HG03135 (cell line): ENCODE measurements at regions not wholly inside any gene's neighbourhood (a gene's known extent, or its start where the extent isn't known, plus 50 kb on each side); places are given as distances from the start of the nearest gene placed in this dataset.

Experiments
- ATAC-seq: cut with Tn5 transposase; IDR thresholded peaks from one replicate; pipeline ENCODE4 v1.9.1; 2021; ENCODE audit warnings: mild to moderate bottlenecking, moderate library complexity; ENCODE audit not compliant: unreplicated experiment

GRCh38 chr13:50299546-50300249 lies 284.5 kb downstream of the KCNRG start:
- no peak for ATAC-seq

- no peak for ATAC-seq
These were observed 288.9 kb downstream of the KCNRG start for GRCh38 chr13:50303963-50304721.

- ATAC-seq: no peak
These were observed 290.9 kb downstream of the KCNRG start for GRCh38 chr13:50306156-50306555.

- ATAC-seq: no peak
These were observed 294.1 kb downstream of the KCNRG start for GRCh38 chr13:50309318-50309717.

- ATAC-seq: no peak
These were observed 294.8 kb downstream of the KCNRG start for GRCh38 chr13:50309882-50310594.

DNA sequence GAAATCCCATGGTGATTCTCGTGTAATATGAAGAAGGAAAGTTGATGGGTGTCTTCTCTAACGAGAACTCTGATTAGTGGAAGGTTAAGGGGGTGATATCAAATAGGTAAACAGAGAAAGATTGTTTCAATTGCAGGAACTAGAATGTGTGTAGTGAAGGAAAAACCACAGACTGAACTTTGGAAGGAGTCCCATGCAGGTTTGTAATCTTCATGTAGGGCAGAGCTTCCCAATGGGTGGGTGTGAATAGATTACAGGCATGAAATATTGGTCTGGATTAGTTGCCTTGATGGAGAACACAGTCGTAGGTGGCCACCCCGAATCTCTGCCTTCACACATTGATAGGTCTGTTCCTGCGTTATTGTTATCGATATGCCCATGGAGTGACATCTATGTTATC lies 295.5 kb downstream of the KCNRG start:
- no peak for ATAC-seq

GRCh38 chr13:50318887-50319286 lies 303.6 kb downstream of the KCNRG start:
- ATAC-seq: no peak

GRCh38 chr13:50319635-50320255 lies 304.5 kb downstream of the KCNRG start:
- ATAC-seq: no peak

DNA sequence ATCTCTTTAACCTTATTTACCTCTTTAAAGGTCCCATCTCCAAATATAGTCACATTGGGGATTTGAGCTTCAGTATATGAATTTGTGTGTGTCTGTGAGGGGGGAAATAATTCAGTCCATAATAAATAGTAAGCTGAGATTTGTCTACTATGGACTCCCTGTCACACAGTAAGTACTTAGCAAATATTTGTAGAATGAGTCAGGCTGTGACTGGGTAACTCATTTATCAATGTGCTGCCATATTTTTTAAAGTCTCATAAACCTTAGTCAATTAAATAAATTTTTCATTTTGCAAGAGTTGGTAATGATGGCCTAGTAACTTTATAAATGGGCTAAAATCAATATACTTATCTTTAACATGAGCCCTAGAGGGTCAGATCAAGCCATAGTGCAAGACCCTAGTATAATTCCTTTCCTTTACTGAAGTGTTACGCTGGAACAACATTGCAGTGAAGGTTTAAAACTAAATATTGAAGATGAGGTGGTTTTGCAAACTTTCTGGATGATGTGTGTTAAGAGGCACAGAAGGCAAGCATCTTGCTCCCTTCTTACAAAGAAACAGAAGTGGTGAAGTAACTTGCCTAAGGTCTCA lies 305.1 kb downstream of the KCNRG start:
- ATAC-seq: no peak

DNA sequence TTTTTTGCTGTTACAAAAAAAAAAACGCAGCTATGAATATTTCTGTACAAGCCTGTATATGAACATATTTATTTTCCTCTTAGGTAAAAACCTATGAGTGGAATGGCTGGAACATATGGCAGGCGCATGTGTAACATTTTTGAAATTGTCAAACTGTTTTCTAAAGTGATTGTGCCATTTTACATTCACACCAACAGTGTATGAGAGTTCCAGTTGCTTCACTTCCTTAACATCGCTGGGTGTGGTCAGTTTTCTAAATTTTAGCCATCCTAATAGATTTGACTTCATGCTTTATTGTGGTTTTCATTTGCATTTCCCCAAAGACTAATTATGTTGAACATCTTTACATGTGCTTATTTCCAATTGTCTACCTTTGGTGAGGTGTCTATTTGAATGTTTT lies 306.8 kb downstream of the KCNRG start:
- ATAC-seq: no peak

DNA sequence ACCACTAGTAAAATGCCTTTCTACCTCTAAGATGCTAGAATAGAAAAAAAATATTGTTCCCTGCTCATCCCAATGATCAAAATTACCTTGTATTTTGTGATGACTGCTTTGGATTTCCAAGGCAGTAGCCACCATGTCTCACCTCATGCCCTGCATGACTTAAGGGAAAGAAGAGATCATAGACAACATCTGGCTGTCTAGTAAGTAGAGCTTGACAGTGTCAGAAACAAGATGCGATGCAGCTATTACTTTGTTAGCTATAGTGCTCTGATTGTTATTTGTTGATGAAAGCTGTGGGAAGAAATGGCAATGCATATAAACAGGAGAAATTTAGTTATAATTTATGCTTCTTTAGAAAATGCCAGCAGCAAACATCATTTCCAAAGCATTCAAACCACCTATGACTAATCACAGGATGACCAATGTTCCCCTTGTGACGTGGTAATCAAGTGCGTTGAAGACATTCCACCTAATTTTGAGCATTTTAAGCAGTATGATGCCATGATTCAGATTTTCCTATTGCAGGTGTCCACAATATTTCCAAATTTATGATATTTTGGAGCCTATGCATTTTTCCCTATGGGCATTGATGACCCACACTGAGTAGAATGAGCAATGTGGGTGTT lies 308.3 kb downstream of the KCNRG start:
- no peak for ATAC-seq

- ATAC-seq: no peak
These were observed 311.0 kb downstream of the KCNRG start for GRCh38 chr13:50326271-50326670.

- ATAC-seq: no peak
These were observed 311.6 kb downstream of the KCNRG start for GRCh38 chr13:50326811-50327210.

- ATAC-seq: no peak
These were observed 319.0 kb downstream of the KCNRG start for GRCh38 chr13:50334115-50334778.

- no peak for ATAC-seq
These were observed 319.7 kb downstream of the KCNRG start for GRCh38 chr13:50334944-50335343.

DNA sequence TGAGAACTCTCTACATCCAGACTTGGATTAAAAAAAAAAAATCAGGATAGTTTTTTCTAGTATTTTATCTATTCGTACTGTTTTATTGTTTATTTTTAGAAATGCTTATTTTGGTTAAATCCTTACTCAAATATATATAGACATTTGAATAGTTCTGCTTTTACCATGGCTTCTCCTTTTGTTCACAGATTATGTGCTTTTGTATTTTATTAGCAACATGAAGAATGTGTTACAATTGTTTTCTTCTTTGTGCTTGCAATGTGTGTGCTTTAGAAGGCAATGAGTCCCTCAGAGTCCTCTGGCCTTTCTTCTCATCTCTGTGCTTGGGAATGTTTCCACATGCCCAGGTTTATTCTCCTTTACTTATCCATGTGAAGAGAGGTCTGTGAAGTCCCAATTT lies 324.0 kb downstream of the KCNRG start:
- ATAC-seq: no peak

GRCh38 chr13:50340146-50340545 lies 324.9 kb downstream of the KCNRG start:
- no peak for ATAC-seq

GRCh38 chr13:50340551-50341287 lies 325.5 kb downstream of the KCNRG start:
- ATAC-seq: no peak

GRCh38 chr13:50341526-50341925 lies 326.3 kb downstream of the KCNRG start:
- ATAC-seq: no peak
